Immature natural killer cell (primary cell): ENCODE measurements at regions not wholly inside any gene's neighbourhood (a gene's known extent, or its start where the extent isn't known, plus 50 kb on each side); places are given as distances from the start of the nearest gene placed in this dataset.

Source experiments
- DNase-seq, 3 donors: peaks; one replicate each; pipeline ENCODE4 v3.0.0; 2022; ENCODE audit warnings: mixed read lengths in 1 of 3
- H3K27ac Mint-ChIP-seq, 6 donors: one replicate each; pipeline ENCODE4 v1.8.0; 2020; ENCODE audit warnings: mixed read lengths in 6 of 6, mild to moderate bottlenecking in 5 of 6, inconsistent platforms in 4 of 6, moderate library complexity in 3 of 6
- H3K27me3 Mint-ChIP-seq, 3 donors: one replicate each; pipeline ENCODE4 v1.8.0; 2020 to 2021; ENCODE audit warnings: low read depth in 3 of 3, mild to moderate bottlenecking in 3 of 3, mixed read lengths in 3 of 3, moderate library complexity in 3 of 3, inconsistent platforms in 1 of 3
- H3K36me3 Mint-ChIP-seq, 3 donors: one replicate each; pipeline ENCODE4 v1.8.0; 2020; ENCODE audit warnings: mixed read lengths in 3 of 3, inconsistent platforms in 2 of 3, mild to moderate bottlenecking in 2 of 3
- H3K4me1 Mint-ChIP-seq, 2 donors: one replicate each; pipeline ENCODE4 v1.8.0; 2020; ENCODE audit warnings: inconsistent platforms in 2 of 2, mild to moderate bottlenecking in 2 of 2, mixed read lengths in 2 of 2, moderate library complexity in 1 of 2
- H3K4me3 Mint-ChIP-seq, 5 donors: one replicate each; pipeline ENCODE4 v1.8.0; 2020; ENCODE audit warnings: mild to moderate bottlenecking in 5 of 5, mixed read lengths in 5 of 5, inconsistent platforms in 3 of 5, moderate library complexity in 3 of 5
- H3K9me3 Mint-ChIP-seq, 6 donors: one replicate each; pipeline ENCODE4 v1.8.0; 2020; ENCODE audit warnings: mild to moderate bottlenecking in 6 of 6, mixed read lengths in 6 of 6, inconsistent platforms in 4 of 6, moderate library complexity in 3 of 6

GRCh38 chrX:69264158-69264581 lies 98.9 kb upstream of the PJA1 start:
- DNase-seq: no peak
- H3K27me3 Mint-ChIP-seq: peaks cover 3 to 16% (median 6%) of the 10 kb centered on the region in 3 donors
- H3K9me3 Mint-ChIP-seq: peaks cover 0 to 2% (median 0%) of the 10 kb centered on the region in 6 donors
- no peak overlapping the region for H3K27ac Mint-ChIP-seq
- H3K4me3 Mint-ChIP-seq: no peak overlapping the region
- H3K4me1 Mint-ChIP-seq: peaks cover 0 to 2% of the 10 kb centered on the region in 2 donors
- no peaks in the 10 kb centered on the region for H3K36me3 Mint-ChIP-seq

GRCh38 chrX:69263251-69263820 lies 98.1 kb upstream of the PJA1 start:
- Mint-ChIP-seq H3K4me3 (no peak overlapping the region), H3K4me1 (no peaks in the 10 kb centered on the region), H3K9me3 (peaks cover 0 to 2% (median 0%) of the 10 kb centered on the region in 6 donors), H3K27me3 (peaks cover 3 to 16% (median 6%) of the 10 kb centered on the region in 3 donors), H3K36me3 (no peaks in the 10 kb centered on the region), H3K27ac (no peak overlapping the region)
- DNase-seq: no peak

GRCh38 chrX:69262036-69262936 lies 97.0 kb upstream of the PJA1 start:
- no peak for DNase-seq
- no peak overlapping the region for H3K27ac Mint-ChIP-seq
- H3K4me3 Mint-ChIP-seq: no peak overlapping the region
- no peaks in the 10 kb centered on the region for H3K4me1 Mint-ChIP-seq
- H3K9me3 Mint-ChIP-seq: peaks cover 0 to 2% (median 0%) of the 10 kb centered on the region in 6 donors
- peaks cover 3 to 16% (median 6%) of the 10 kb centered on the region in 3 donors for H3K27me3 Mint-ChIP-seq
- no peaks in the 10 kb centered on the region for H3K36me3 Mint-ChIP-seq

- Mint-ChIP-seq H3K9me3 (peaks cover 0 to 2% (median 0%) of the 10 kb centered on the region in 6 donors), H3K4me3 (no peak overlapping the region), H3K27ac (no peak overlapping the region), H3K36me3 (no peaks in the 10 kb centered on the region), H3K27me3 (peaks cover 3 to 10% (median 6%) of the 10 kb centered on the region in 3 donors), H3K4me1 (no peaks in the 10 kb centered on the region)
- no peak for DNase-seq
Observed at GRCh38 chrX:69260169-69260568, 94.9 kb upstream of the PJA1 start.

- H3K4me3 Mint-ChIP-seq: no peak overlapping the region
- no peak for DNase-seq
- H3K27ac Mint-ChIP-seq: no peak overlapping the region
- H3K9me3 Mint-ChIP-seq: peaks cover 0 to 2% (median 0%) of the 10 kb centered on the region in 6 donors
- H3K27me3 Mint-ChIP-seq: peaks cover 3 to 10% (median 6%) of the 10 kb centered on the region in 3 donors
- H3K36me3 Mint-ChIP-seq: no peaks in the 10 kb centered on the region
- no peaks in the 10 kb centered on the region for H3K4me1 Mint-ChIP-seq
Observed at GRCh38 chrX:69258893-69259292, 93.6 kb upstream of the PJA1 start.

- H3K9me3 Mint-ChIP-seq: no peaks in the 10 kb centered on the region
- H3K4me1 Mint-ChIP-seq: no peaks in the 10 kb centered on the region
- no peak for DNase-seq
- no peak overlapping the region for H3K4me3 Mint-ChIP-seq
- peaks cover 0 to 7% (median 4%) of the 10 kb centered on the region in 3 donors for H3K27me3 Mint-ChIP-seq
- H3K27ac Mint-ChIP-seq: no peak overlapping the region
- no peaks in the 10 kb centered on the region for H3K36me3 Mint-ChIP-seq
Observed at GRCh38 chrX:69257499-69258127, 92.4 kb upstream of the PJA1 start.

GRCh38 chrX:69256291-69256565 lies 91.0 kb upstream of the PJA1 start:
- Mint-ChIP-seq H3K36me3 (no peaks in the 10 kb centered on the region), H3K27me3 (peaks cover 0 to 7% (median 0%) of the 10 kb centered on the region in 3 donors), H3K4me3 (no peak overlapping the region), H3K27ac (no peak overlapping the region), H3K9me3 (peaks cover 0 to 4% (median 0%) of the 10 kb centered on the region in 6 donors), H3K4me1 (no peaks in the 10 kb centered on the region)
- no peak for DNase-seq

GRCh38 chrX:69255441-69256290 lies 90.4 kb upstream of the PJA1 start:
- Mint-ChIP-seq H3K9me3 (peaks cover 0 to 4% (median 0%) of the 10 kb centered on the region in 6 donors), H3K36me3 (no peaks in the 10 kb centered on the region)

GRCh38 chrX:69253821-69254220 lies 88.6 kb upstream of the PJA1 start:
- Mint-ChIP-seq H3K36me3 (no peaks in the 10 kb centered on the region), H3K4me1 (no peaks in the 10 kb centered on the region), H3K4me3 (no peak overlapping the region), H3K27ac (no peak overlapping the region), H3K27me3 (peaks cover 0 to 3% (median 2%) of the 10 kb centered on the region in 3 donors), H3K9me3 (peaks cover 0 to 4% (median 0%) of the 10 kb centered on the region in 6 donors)
- DNase-seq: no peak

More at GRCh38 chrX:69255441-69256290, 90.4 kb upstream of the PJA1 start:
- Mint-ChIP-seq H3K4me1 (no peaks in the 10 kb centered on the region), H3K4me3 (no peak overlapping the region), H3K27ac (no peak overlapping the region), H3K27me3 (peaks cover 0 to 7% (median 0%) of the 10 kb centered on the region in 3 donors)
- no peak for DNase-seq

GRCh38 chrX:69243276-69243675 lies 78.0 kb upstream of the PJA1 start:
- Mint-ChIP-seq H3K27me3 (peaks cover 5 to 20% (median 5%) of the 10 kb centered on the region in 3 donors), H3K36me3 (no peaks in the 10 kb centered on the region), H3K4me1 (no peaks in the 10 kb centered on the region), H3K9me3 (no peaks in the 10 kb centered on the region), H3K4me3 (no peak overlapping the region), H3K27ac (no peak overlapping the region)
- no peak for DNase-seq

- DNase-seq: no peak
- no peak overlapping the region for H3K27ac Mint-ChIP-seq
- no peak overlapping the region for H3K4me3 Mint-ChIP-seq
- peaks cover 2 to 13% (median 2%) of the 10 kb centered on the region in 3 donors for H3K27me3 Mint-ChIP-seq
- no peaks in the 10 kb centered on the region for H3K36me3 Mint-ChIP-seq
- H3K9me3 Mint-ChIP-seq: no peaks in the 10 kb centered on the region
- no peaks in the 10 kb centered on the region for H3K4me1 Mint-ChIP-seq
Observed at GRCh38 chrX:69238887-69239231, 73.6 kb upstream of the PJA1 start.

- Mint-ChIP-seq H3K4me1 (no peaks in the 10 kb centered on the region), H3K36me3 (no peaks in the 10 kb centered on the region), H3K4me3 (no peak overlapping the region), H3K27ac (no peak overlapping the region), H3K9me3 (no peaks in the 10 kb centered on the region), H3K27me3 (peaks cover 2 to 7% (median 2%) of the 10 kb centered on the region in 3 donors)
- no peak for DNase-seq
Observed at GRCh38 chrX:69238114-69238886, 73.0 kb upstream of the PJA1 start.

GRCh38 chrX:69237236-69237635 lies 72.0 kb upstream of the PJA1 start:
- Mint-ChIP-seq H3K4me3 (no peak overlapping the region), H3K27me3 (peaks cover 2 to 6% (median 2%) of the 10 kb centered on the region in 3 donors), H3K27ac (no peak overlapping the region), H3K9me3 (no peaks in the 10 kb centered on the region), H3K36me3 (no peaks in the 10 kb centered on the region), H3K4me1 (no peaks in the 10 kb centered on the region)
- DNase-seq: no peak
